GM19463 (cell line): ENCODE measurements at regions not wholly inside any gene's neighbourhood (a gene's known extent, or its start where the extent isn't known, plus 50 kb on each side); places are given as distances from the start of the nearest gene placed in this dataset.

Experiments
- ATAC-seq: cut with Tn5 transposase; IDR thresholded peaks from one replicate; pipeline ENCODE4 v1.9.1; 2021; ENCODE audit warnings: mild to moderate bottlenecking, moderate library complexity; ENCODE audit not compliant: unreplicated experiment

- no peak for ATAC-seq
These were observed 80.2 kb upstream of the NTM start for GRCh38 chr11:131290185-131290584.

- no peak for ATAC-seq
These were observed 74.4 kb upstream of the NTM start for GRCh38 chr11:131295986-131296385.

- no peak for ATAC-seq
These were observed 73.0 kb upstream of the NTM start for GRCh38 chr11:131297441-131297840.

- ATAC-seq: no peak
These were observed 70.6 kb upstream of the NTM start for GRCh38 chr11:131299598-131300438.

- ATAC-seq: no peak
These were observed 70.0 kb upstream of the NTM start for GRCh38 chr11:131300439-131300717.

- no peak for ATAC-seq
These were observed 69.1 kb upstream of the NTM start for GRCh38 chr11:131301306-131301705.

- no peak for ATAC-seq
These were observed 67.6 kb upstream of the NTM start for GRCh38 chr11:131302836-131303235.

GRCh38 chr11:131303611-131304119 lies 66.8 kb upstream of the NTM start:
- ATAC-seq: no peak

- ATAC-seq: no peak
These were observed 65.4 kb upstream of the NTM start for GRCh38 chr11:131305005-131305404.

- no peak for ATAC-seq
These were observed 62.9 kb upstream of the NTM start for GRCh38 chr11:131307506-131307905.

GRCh38 chr11:131309776-131310175 lies 60.6 kb upstream of the NTM start:
- no peak for ATAC-seq

GRCh38 chr11:131311776-131312514 lies 58.5 kb upstream of the NTM start:
- ATAC-seq: no peak
